BE2C (cell line): ENCODE measurements at regions not wholly inside any gene's neighbourhood (a gene's known extent, or its start where the extent isn't known, plus 50 kb on each side); places are given as distances from the start of the nearest gene placed in this dataset.

Experiments
- DNase-seq: peaks from one replicate; pipeline ENCODE4 v3.0.0-alpha.2; 2020
- H3K27me3 ChIP-seq: fragments of 250-450 bp; sonication (Bioruptor Pico); 2 replicates; pipeline ENCODE4 v1.5.1; 2020; ENCODE audit warnings: mild to moderate bottlenecking
- H3K36me3 ChIP-seq: fragments of 250-450 bp; sonication (Bioruptor Pico); 2 replicates; pipeline ENCODE4 v1.5.1; 2020; ENCODE audit warnings: mild to moderate bottlenecking
- H3K4me1 ChIP-seq: fragments of 250-450 bp; sonication (Bioruptor Pico); 2 replicates; pipeline ENCODE4 v1.5.1; 2020
- H3K4me3 ChIP-seq: 2 replicates; pipeline ENCODE4 v1.5.1; 2011; ENCODE audit warnings: low read depth, low read length
- H3K9me3 ChIP-seq: fragments of 250-450 bp; sonication (Bioruptor Pico); 2 replicates; pipeline ENCODE4 v1.5.1; 2020
- CTCF ChIP-seq: IDR thresholded peaks from 2 replicates; pipeline ENCODE4 v1.5.1; 2012; ENCODE audit warnings: mild to moderate bottlenecking, low read depth, low read length

DNA sequence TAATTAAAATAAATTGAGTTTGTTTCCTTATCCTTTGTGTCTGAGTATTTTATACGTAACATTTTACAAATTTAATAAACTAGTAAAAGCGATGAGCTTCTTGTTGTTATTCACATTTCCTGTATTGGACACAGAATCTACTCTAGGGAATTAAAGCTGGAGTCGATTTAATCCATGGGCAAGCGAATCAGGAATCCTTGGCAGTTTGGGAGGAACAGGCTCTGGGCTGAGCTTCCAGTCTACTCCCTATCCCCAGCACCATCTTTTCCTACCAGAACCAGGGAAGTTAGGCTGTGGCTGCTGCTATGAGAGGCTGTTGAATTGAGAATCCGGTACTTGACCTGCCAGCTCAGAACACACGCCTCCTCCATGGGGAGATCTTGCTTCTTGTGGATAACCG, 437.3 kb upstream of the TPM1 start:
- H3K9me3 ChIP-seq: no peaks in the 10 kb centered on the region
- H3K27me3 ChIP-seq: no peaks in the 10 kb centered on the region
- TF ChIP-seq CTCF: no peak
- H3K36me3 ChIP-seq: no peaks in the 10 kb centered on the region
- H3K4me1 ChIP-seq: peaks cover 2% of the 10 kb centered on the region; the same call in 1 of the 2 replicates
- H3K4me3 ChIP-seq: no peak overlapping the region
- no peak for DNase-seq

DNA sequence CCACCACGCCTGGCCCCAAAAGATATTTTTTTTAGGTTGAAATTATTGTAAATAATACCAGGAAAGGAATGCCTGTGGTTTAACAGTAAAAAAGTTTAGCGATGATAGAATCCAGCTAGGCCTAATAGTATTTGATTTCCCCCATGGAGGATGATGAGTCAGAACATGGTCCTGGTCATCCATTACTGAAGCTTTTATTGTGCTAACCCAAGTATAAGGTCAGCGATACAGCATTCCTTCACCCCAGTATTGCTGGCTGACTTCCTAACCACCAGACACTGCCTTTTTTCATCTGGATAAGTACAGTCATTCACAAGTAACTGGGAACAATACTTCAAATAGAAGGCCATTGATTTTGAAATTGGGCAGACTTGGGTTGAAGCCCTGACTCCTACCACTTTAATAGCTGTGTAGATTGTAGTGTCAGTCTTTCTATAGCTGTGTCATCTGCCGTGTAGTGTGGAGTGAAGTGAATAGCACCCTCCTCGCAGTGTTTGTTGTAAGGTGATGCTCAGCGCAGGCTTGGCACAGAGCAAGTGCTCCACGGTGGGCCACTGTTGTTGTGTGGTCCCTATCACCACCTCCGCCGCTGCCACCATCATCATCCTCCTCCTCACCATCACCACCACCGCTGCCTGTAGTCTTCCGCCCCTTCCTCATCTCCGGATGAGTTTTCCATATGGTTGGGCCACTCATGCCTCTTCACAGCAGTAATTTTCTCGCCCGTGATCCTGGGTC, 436.0 kb upstream of the TPM1 start:
- peaks cover 6% of the 10 kb centered on the region; the same call in 1 of the 2 replicates for H3K4me1 ChIP-seq
- no peak overlapping the region for H3K4me3 ChIP-seq
- H3K36me3 ChIP-seq: no peaks in the 10 kb centered on the region
- no peak for TF ChIP-seq CTCF
- DNase-seq: no peak
- H3K9me3 ChIP-seq: no peaks in the 10 kb centered on the region
- H3K27me3 ChIP-seq: no peaks in the 10 kb centered on the region

DNA sequence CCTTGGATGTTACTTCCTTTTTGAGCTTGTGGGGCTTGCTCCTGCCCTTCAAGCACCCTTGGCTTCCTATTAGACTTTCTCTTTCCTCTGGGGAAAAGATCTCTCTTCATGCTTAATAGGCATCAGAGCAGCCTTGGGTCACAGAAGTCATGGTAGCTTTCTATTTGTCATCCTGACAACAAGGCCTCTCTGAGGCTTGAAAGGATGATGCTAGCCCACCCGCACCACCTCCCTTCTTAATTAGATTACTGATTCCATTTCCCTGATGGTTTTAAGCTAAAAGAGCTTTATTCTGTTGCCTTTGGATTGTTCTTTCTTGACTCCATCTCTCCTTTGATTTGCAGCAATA, 435.5 kb upstream of the TPM1 start:
- H3K4me1 ChIP-seq: peaks cover 7% of the 10 kb centered on the region; the same call in 1 of the 2 replicates
- no peak overlapping the region for H3K4me3 ChIP-seq
- no peaks in the 10 kb centered on the region for H3K9me3 ChIP-seq
- TF ChIP-seq CTCF: no peak
- no peak for DNase-seq
- no peaks in the 10 kb centered on the region for H3K36me3 ChIP-seq
- H3K27me3 ChIP-seq: no peaks in the 10 kb centered on the region

- H3K4me3 ChIP-seq: no peak overlapping the region
- no peak for DNase-seq
- no peak for TF ChIP-seq CTCF
- peaks cover 7% of the 10 kb centered on the region; the same call in 1 of the 2 replicates for H3K4me1 ChIP-seq
- no peaks in the 10 kb centered on the region for H3K9me3 ChIP-seq
- H3K27me3 ChIP-seq: no peaks in the 10 kb centered on the region
- no peaks in the 10 kb centered on the region for H3K36me3 ChIP-seq
Measured at GRCh38 chr15:62607643-62608042, 434.9 kb upstream of the TPM1 start.

- Histone ChIP-seq H3K9me3 (no peaks in the 10 kb centered on the region), H3K27me3 (no peaks in the 10 kb centered on the region)
- TF ChIP-seq CTCF: no peak
Measured at GRCh38 chr15:62608369-62608768, 434.2 kb upstream of the TPM1 start.

DNA sequence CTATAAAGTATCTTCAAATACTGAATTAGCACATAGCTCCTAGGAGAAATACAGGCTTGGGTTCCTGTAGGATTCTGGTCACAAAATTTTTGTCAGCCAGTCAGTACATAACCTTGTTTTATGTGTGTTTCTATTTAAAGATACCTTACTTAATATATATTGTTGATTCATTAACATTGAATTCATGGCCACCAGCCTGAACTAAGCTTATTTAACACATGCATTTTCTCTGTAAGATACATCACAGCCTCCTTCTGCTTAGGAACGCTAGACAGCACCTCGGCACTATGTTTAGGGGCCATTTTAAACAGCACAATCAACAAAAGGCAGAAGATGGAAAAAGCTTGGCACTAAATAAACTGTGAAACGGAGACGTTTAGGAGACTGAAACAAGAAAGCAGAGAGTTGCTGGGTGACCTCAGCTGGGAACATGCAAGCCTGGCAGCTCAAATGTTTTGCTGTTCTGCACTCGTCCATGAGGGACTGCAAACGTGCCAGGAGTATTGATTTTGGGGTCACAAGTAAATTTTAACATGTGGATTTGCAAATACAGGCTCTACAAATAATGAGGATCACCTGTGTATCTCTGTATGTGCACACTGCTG, 432.2 kb upstream of the TPM1 start:
- H3K27me3 ChIP-seq: no peaks in the 10 kb centered on the region
- peaks cover 6% of the 10 kb centered on the region; the same call in 1 of the 2 replicates for H3K4me1 ChIP-seq
- H3K36me3 ChIP-seq: no peaks in the 10 kb centered on the region
- TF ChIP-seq CTCF: no peak
- H3K9me3 ChIP-seq: no peaks in the 10 kb centered on the region
- no peak for DNase-seq
- no peak overlapping the region for H3K4me3 ChIP-seq

More at GRCh38 chr15:62608369-62608768, 434.2 kb upstream of the TPM1 start:
- Histone ChIP-seq H3K4me3 (no peak overlapping the region), H3K36me3 (no peaks in the 10 kb centered on the region), H3K4me1 (peaks cover 7% of the 10 kb centered on the region; the same call in 1 of the 2 replicates)
- DNase-seq: no peak
